GM12892 (cell line): ENCODE measurements at regions not wholly inside any gene's neighbourhood (a gene's known extent, or its start where the extent isn't known, plus 50 kb on each side); places are given as distances from the start of the nearest gene placed in this dataset.

Experiments
- POLR2A ChIP-seq: IDR thresholded peaks from 2 replicates; pipeline ENCODE4 v1.6.1; 2011; ENCODE audit warnings: low read depth, low read length, control low read depth
- POLR2AphosphoS5 ChIP-seq: IDR thresholded peaks from 2 replicates; pipeline ENCODE4 v1.6.1; 2011; ENCODE audit warnings: low read depth, low read length, control low read depth
- TAF1 ChIP-seq: IDR thresholded peaks from 2 replicates; pipeline ENCODE4 v1.6.1; 2011; ENCODE audit warnings: low read depth, mild to moderate bottlenecking, control low read depth, low read length, borderline replicate concordance

DNA sequence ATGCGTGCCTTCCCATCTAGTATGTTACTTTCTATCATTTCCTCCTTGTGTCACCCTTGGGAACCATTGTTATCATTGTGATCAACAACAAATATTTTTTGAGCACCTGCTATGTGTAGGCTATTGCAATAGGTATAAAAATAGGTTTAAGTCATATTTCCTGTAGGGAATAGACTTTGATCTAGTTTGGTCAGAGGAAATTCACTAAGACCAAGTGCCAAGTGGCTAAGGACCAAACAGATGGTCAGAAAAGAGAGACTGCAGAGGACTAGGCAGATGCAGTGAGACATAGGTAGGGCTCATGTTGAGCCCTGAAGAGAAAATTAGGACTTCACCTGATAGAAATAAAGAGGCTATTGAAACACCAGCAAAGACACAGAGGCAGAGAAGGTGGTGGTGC lies 430.0 kb upstream of the ADAMTSL1 start:
- TF ChIP-seq POLR2AphosphoS5, result no peak
- TF ChIP-seq POLR2A, result no peak
- no peak for TF ChIP-seq TAF1
